ENCODE measurements at regions not wholly inside any gene's neighbourhood (a gene's known extent, or its start where the extent isn't known, plus 50 kb on each side); places are given as distances from the start of the nearest gene placed in this dataset.

DNA sequence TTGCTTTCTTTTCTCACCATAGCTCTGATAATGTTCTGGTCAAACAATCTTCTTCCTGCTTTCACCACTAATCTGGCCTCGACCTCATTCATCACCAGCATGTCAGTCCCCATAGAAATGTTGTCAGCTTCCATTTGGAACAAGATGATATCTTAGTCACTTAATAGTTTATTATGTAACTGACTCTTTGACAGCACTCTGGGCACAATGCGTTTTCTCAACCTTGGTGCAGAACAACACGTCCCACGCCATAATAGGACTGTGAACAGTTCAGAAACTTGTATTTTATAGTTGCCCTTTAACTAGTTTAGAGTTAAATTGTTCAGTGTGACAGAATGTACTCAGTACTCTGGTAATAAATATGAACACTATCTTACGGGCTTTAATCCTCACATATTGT is 106.0 kb downstream of the MC4R start (continued):
- no peak for TF ChIP-seq TBL1XR1 (IDR thresholded peaks at IDR 0.05; ENCODE audit: low read length in 2 of 2)
- no peak for TF ChIP-seq EHMT2 (IDR thresholded peaks at IDR 0.05)
- TF ChIP-seq, protein P1, sequence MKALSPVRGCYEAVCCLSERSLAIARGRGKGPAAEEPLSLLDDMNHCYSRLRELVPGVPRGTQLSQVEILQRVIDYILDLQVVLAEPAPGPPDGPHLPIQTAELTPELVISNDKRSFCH (CRISPR knock-in tag; IDR thresholded peaks at IDR 0.05): no peak
- TF ChIP-seq, protein P1 (tag; IDR thresholded peaks at IDR 0.05): no peak
- no peak for TF ChIP-seq OTX1 (CRISPR knock-in tag; IDR thresholded peaks at IDR 0.05)
- no peak for TF ChIP-seq NBN (IDR thresholded peaks at IDR 0.05; ENCODE audit: low read depth)
- TF ChIP-seq, protein P2, sequence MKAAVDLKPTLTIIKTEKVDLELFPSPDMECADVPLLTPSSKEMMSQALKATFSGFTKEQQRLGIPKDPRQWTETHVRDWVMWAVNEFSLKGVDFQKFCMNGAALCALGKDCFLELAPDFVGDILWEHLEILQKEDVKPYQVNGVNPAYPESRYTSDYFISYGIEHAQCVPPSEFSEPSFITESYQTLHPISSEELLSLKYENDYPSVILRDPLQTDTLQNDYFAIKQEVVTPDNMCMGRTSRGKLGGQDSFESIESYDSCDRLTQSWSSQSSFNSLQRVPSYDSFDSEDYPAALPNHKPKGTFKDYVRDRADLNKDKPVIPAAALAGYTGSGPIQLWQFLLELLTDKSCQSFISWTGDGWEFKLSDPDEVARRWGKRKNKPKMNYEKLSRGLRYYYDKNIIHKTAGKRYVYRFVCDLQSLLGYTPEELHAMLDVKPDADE (conservative IDR thresholded peaks at IDR 0.05; ENCODE audit: control insufficient read depth, low read depth, low read length): no peak
- TF ChIP-seq RB1 (IDR thresholded peaks at IDR 0.05; ENCODE audit: low read depth): no peak

DNA sequence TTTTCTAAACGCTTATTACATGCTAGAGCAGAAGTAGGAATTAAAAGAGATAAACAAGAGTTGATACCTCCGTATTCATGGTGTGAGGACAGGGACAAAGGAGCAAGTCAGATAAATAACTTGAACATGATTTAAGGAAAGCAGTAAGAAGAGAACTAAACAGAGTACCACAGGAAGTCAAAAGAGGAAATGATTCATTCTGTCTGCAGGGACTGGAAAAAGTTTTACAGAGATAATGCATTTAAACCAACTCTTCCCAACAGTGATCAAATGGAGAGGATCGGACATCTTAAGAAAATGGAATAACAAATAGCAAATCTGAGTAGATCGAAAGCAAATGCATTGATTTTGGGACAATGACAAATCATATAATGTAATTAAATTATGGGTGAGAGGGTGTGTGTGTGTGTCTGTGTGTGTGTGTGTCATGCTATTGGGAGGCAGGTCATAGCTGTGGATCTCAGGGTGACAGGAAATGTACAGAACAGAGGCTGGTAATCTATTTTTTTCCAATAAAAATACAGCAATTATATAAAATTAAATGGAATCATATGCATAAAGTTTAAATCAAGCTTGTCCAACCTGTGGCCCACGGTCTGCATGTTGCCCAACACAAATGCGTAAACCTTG is 113.4 kb downstream of the MC4R start:
- Histone ChIP-seq H3K4me2 (ENCODE audit: insufficient read depth, low read length) (no peak overlapping the region), H3K27me3 (ENCODE audit: control insufficient read depth in 2 of 2, insufficient read depth in 2 of 2, low read length in 2 of 2) (no peaks in the 10 kb centered on the region), H3K4me3 (no peak overlapping the region), H3K9me1 (ENCODE audit: control insufficient read depth, insufficient read depth, low read length) (no peaks in the 10 kb centered on the region), H3K9ac (ENCODE audit: insufficient read depth in 1 of 2, low read depth in 2 of 2, low read length in 2 of 2) (no peak overlapping the region), H3K36me3 (ENCODE audit: control insufficient read depth, insufficient read depth, low read length) (no peaks in the 10 kb centered on the region), H3K4me1 (replicated peaks in 1 of 2; ENCODE audit: control insufficient read depth in 2 of 2, insufficient read depth in 2 of 2, low read length in 2 of 2) (no peaks in the 10 kb centered on the region), H3K79me2 (ENCODE audit: control insufficient read depth, insufficient read depth, low read length) (no peaks in the 10 kb centered on the region), H3K27ac (ENCODE audit: extremely low read depth, low read depth, low read length) (no peak overlapping the region), H2AFZ (ENCODE audit: low read depth, low read length) (no peak overlapping the region), H4K20me1 (replicated peaks; ENCODE audit: control insufficient read depth, insufficient read depth, low read length) (no peaks in the 10 kb centered on the region), H3K9me3 (replicated peaks; ENCODE audit: control insufficient read depth, insufficient read depth, low read depth, low read length) (no peaks in the 10 kb centered on the region)
- no TSS peak for BruUV-seq (replicated peaks)
- 6% methylated on average over 6 of the region's 6 CpGs for WGBS (ENCODE audit: insufficient coverage, low coverage, missing lambda C conversion rate)
- FAIRE-seq (no peak), DNase-seq (ENCODE audit: extremely low read depth in 1 of 4, low spot score in 3 of 4) (no peak), ATAC-seq (no peak)
- in situ Hi-C loops (cut with MboI): no loop called here
- intact Hi-C loops (cut with micrococcal nuclease): no loop called here
- ChIA-PET CTCF (ENCODE audit: low intra/inter-chr PET ratio) (no interaction called here), POLR2A (no interaction called here)
- TF ChIP-seq HLTF (IDR thresholded peaks at IDR 0.05) (no peak), SMC3 (conservative IDR thresholded peaks at IDR 0.05; ENCODE audit: insufficient read depth, low read depth, low read length) (no peak), ETV6 (IDR thresholded peaks at IDR 0.05; ENCODE audit: borderline replicate concordance in 1 of 2, low read depth in 2 of 2, low read length in 1 of 2) (no peak), ETV6 (CRISPR knock-in tag; IDR thresholded peaks at IDR 0.05; ENCODE audit: borderline replicate concordance) (no peak), FOXJ2 (tag; IDR thresholded peaks at IDR 0.05) (no peak), RBM17 (IDR thresholded peaks at IDR 0.05; ENCODE audit: borderline replicate concordance, low read depth, low read length) (no peak), POU5F1 (IDR thresholded peaks at IDR 0.05; ENCODE audit: borderline replicate concordance, low read depth, low read length, partially characterized antibody) (no peak), KLF13 (tag; IDR thresholded peaks at IDR 0.05; ENCODE audit: borderline replicate concordance, low read depth) (no peak)
- TF ChIP-seq, protein P2 (conservative IDR thresholded peaks at IDR 0.05; ENCODE audit: control insufficient read depth, low read depth, low read length): no peak

All from K562 (cell line).